IMR-90 (cell line): ENCODE measurements at regions not wholly inside any gene's neighbourhood (a gene's known extent, or its start where the extent isn't known, plus 50 kb on each side); places are given as distances from the start of the nearest gene placed in this dataset.
A peak's percentile ranks its signal among the peaks of the same experiment; 100 is the strongest.

Source experiments
- ATAC-seq: fragments of 200-7000 bp; cut with Tn5 transposase; 2 replicates; pipeline ENCODE4 v1.9.1; 2020; ENCODE audit warnings: low read depth, mild to moderate bottlenecking, moderate library complexity
- BruUV-seq: library from RNA; stranded (reverse); fragments of 400-500 nt; replicated peaks from 2 replicates; lab custom pipeline; 2021; lab: Mats Ljungman, UMichigan
- CTCF ChIA-PET: fragments of 300-600 bp; formaldehyde crosslinking; extraction: SDS; loops from one replicate; lab custom pipeline; 2021; ENCODE audit warnings: antibody characterized with exemption; lab: Yijun Ruan, JAX
- POLR2A ChIA-PET: fragments of 300-600 bp; sonication (Branson Sonifier 250); formaldehyde crosslinking; loops from one replicate; lab custom pipeline; 2022; ENCODE audit warnings: antibody characterized with exemption; ENCODE audit not compliant: unreplicated experiment; lab: Charles Lee
- DNase-seq: peaks from one replicate; pipeline ENCODE4 v3.0.0; 2013
- H2AFZ ChIP-seq: replicated peaks from 2 replicates; pipeline ENCODE3; 2013; ENCODE audit warnings: low read length, mild to moderate bottlenecking; ENCODE audit not compliant: poor library complexity
- H2AK5ac ChIP-seq: 2 replicates; pipeline ENCODE4 v1.6.1; 2013; ENCODE audit warnings: low read depth, low read length, inconsistent platforms
- H2AK9ac ChIP-seq: replicated peaks from 2 replicates; pipeline ENCODE3; 2013; ENCODE audit warnings: mild to moderate bottlenecking, low read depth, low read length, moderate library complexity; ENCODE audit not compliant: poor library complexity
- H2BK120ac ChIP-seq: 2 replicates; pipeline ENCODE4 v1.6.1; 2013; ENCODE audit warnings: low read depth, low read length, inconsistent platforms
- H2BK15ac ChIP-seq: 3 replicates; pipeline ENCODE4 v1.6.1; 2013; ENCODE audit warnings: low read depth, low read length, inconsistent platforms
- H2BK20ac ChIP-seq: 2 replicates; pipeline ENCODE4 v1.6.1; 2013; ENCODE audit warnings: low read depth, mild to moderate bottlenecking, inconsistent platforms, low read length, moderate library complexity
- H2BK5ac ChIP-seq: 2 replicates; pipeline ENCODE4 v1.6.1; 2013; ENCODE audit warnings: mild to moderate bottlenecking, low read depth, low read length, inconsistent platforms; ENCODE audit not compliant: poor library complexity, severe bottlenecking
- H3K14ac ChIP-seq: replicated peaks from 2 replicates; pipeline ENCODE4 v1.6.1; 2013; ENCODE audit warnings: low read depth, low read length, inconsistent platforms
- H3K18ac ChIP-seq: 2 replicates; pipeline ENCODE4 v1.6.1; 2013; ENCODE audit warnings: low read depth, low read length, control low read depth
- H3K23ac ChIP-seq: 2 replicates; pipeline ENCODE4 v1.6.1; 2013; ENCODE audit warnings: low read depth, low read length, inconsistent platforms
- H3K27ac ChIP-seq: 2 replicates; pipeline ENCODE4 v1.5.1; 2013; ENCODE audit warnings: mild to moderate bottlenecking, control low read depth, low read length; ENCODE audit not compliant: insufficient read depth
- H3K27me3 ChIP-seq: 2 replicates; pipeline ENCODE4 v1.6.1; 2013; ENCODE audit warnings: low read length; ENCODE audit not compliant: control insufficient read depth, insufficient read depth
- H3K36me3 ChIP-seq: 2 replicates; pipeline ENCODE4 v1.6.1; 2013; ENCODE audit warnings: low read length, mixed read lengths; ENCODE audit not compliant: control insufficient read depth, insufficient read depth
- H3K4ac ChIP-seq: 2 replicates; pipeline ENCODE4 v1.6.1; 2013; ENCODE audit warnings: low read depth, low read length, inconsistent platforms
- H3K4me1 ChIP-seq: 2 replicates; pipeline ENCODE4 v1.6.1; 2013; ENCODE audit warnings: low read length, mixed read lengths; ENCODE audit not compliant: control insufficient read depth, insufficient read depth
- H3K4me2 ChIP-seq: 2 replicates; pipeline ENCODE4 v1.6.1; 2013; ENCODE audit warnings: low read depth, mild to moderate bottlenecking, control low read depth, low read length, moderate library complexity
- H3K4me3 ChIP-seq: 2 replicates; pipeline ENCODE4 v1.5.1; 2013; ENCODE audit warnings: low read depth, mild to moderate bottlenecking, control low read depth, low read length, moderate library complexity; ENCODE audit not compliant: insufficient read depth
- H3K56ac ChIP-seq: 2 replicates; pipeline ENCODE4 v1.6.1; 2013; ENCODE audit warnings: low read length, inconsistent platforms; ENCODE audit not compliant: insufficient read depth; ENCODE audit errors: extremely low read depth
- H3K79me1 ChIP-seq, 2 experiments: 2 replicates each; pipeline ENCODE4 v1.6.1; 2013; ENCODE audit warnings: low read length in 2 of 2, inconsistent platforms in 1 of 2, low read depth in 1 of 2
- H3K9ac ChIP-seq: 2 replicates; pipeline ENCODE4 v1.6.1; 2013; ENCODE audit warnings: low read depth, low read length, control low read depth
- H3K9me1 ChIP-seq: 2 replicates; pipeline ENCODE4 v1.6.1; 2013; ENCODE audit warnings: low read length, inconsistent platforms; ENCODE audit not compliant: insufficient read depth
- H3K9me3 ChIP-seq: 2 replicates; pipeline ENCODE4 v1.6.1; 2013; ENCODE audit warnings: low read length; ENCODE audit not compliant: control insufficient read depth, insufficient read depth
- H4K20me1 ChIP-seq: 2 replicates; pipeline ENCODE4 v1.6.1; 2013; ENCODE audit warnings: low read length, inconsistent platforms; ENCODE audit not compliant: insufficient read depth
- H4K5ac ChIP-seq: 2 replicates; pipeline ENCODE4 v1.6.1; 2013; ENCODE audit warnings: mild to moderate bottlenecking, low read depth, low read length, control low read depth
- H4K8ac ChIP-seq, 2 experiments: 2 replicates each; pipeline ENCODE4 v1.6.1; 2013; ENCODE audit warnings: low read depth in 2 of 2, low read length in 2 of 2, control low read depth in 1 of 2, inconsistent platforms in 1 of 2
- H4K91ac ChIP-seq: 2 replicates; pipeline ENCODE4 v1.6.1; 2013; ENCODE audit warnings: low read depth, low read length, inconsistent platforms; ENCODE audit not compliant: insufficient read depth
- CEBPB ChIP-seq: IDR thresholded peaks from 2 replicates; pipeline ENCODE4 v1.6.1; 2012; ENCODE audit warnings: low read depth, low read length, improper control_type of control experiment
- FOS ChIP-seq: fragments of 150-350 bp; IDR thresholded peaks from 2 replicates; pipeline ENCODE4 v1.6.1; 2016; ENCODE audit warnings: low read depth, low read length
- RFX5 ChIP-seq: IDR thresholded peaks from 2 replicates; pipeline ENCODE4 v1.8.0; 2012; ENCODE audit warnings: low read depth, mild to moderate bottlenecking, low read length, moderate library complexity
- WGBS, 2 experiments: methylation state at CpG; one replicate each; pipeline versions ENCODE4 v1.1.5 to v1.1.7; 2013; ENCODE audit warnings: missing lambda C conversion rate in 2 of 2; ENCODE audit not compliant: insufficient read length in 1 of 2; ENCODE audit errors: extremely low coverage in 2 of 2; 5-methylcytosine and 5-hydroxymethylcytosine counted together
- dilution Hi-C: fragments of 300-500 bp; cut with HindIII; formaldehyde crosslinking; loops from one replicate; pipeline ENCODE4 v1.14.3; 2018; ENCODE audit warnings: low sequenced_read_pairs; ENCODE audit not compliant: unreplicated experiment
- in situ Hi-C: fragments of 300-500 bp; cut with MboI; formaldehyde crosslinking; loops from 3 replicates; pipeline ENCODE4 v1.14.3; 2019; ENCODE audit warnings: low sequenced_read_pairs, inconsistent platforms, mixed read lengths
- intact Hi-C: fragments of 100-400 bp; cut with micrococcal nuclease; formaldehyde crosslinking; loops from 2 replicates; pipeline ENCODE4 v1.10.0; 2022

DNA sequence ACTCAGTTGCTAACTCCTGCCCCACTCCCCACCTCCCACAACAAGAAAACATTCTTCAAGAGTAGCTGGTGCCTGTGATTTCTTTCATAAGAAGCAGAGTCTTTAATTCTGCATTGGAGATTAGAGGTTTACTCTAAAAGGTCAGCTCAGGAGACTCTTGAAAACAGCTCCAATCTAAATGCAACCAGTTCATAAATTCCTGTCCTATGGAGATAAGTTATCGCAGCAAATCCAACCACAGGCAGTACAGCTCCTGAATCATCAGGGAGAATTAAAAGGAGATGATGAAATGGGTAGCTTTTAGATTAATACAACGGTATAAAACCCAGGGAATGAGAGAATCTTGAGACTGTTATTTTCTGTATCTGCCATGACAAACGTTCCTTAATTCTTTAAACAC lies 130.7 kb downstream of the SOCS6 start:
- Histone ChIP-seq H3K4me3 (no peak overlapping the region), H2BK5ac (peak overlapping the region; percentile 91), H3K79me1 (peaks cover 0 to 6% of the 10 kb centered on the region in 2 experiments; a peak in 2 of 4 replicates), H4K5ac (peak overlapping the region; percentile 6; the same call in 1 of the 2 replicates), H2BK20ac (peak overlapping the region; percentile 79; the same call in 1 of the 2 replicates), H3K9ac (no peak overlapping the region), H3K56ac (0 out of 2 replicates have a peak overlapping the region, but pooled peaks have one; percentile 35), H3K27ac (peak overlapping the region; percentile 84; the same call in 1 of the 2 replicates), H3K14ac (peak overlapping the region; percentile 72), H3K36me3 (no peaks in the 10 kb centered on the region), H3K4me2 (peak overlapping the region; percentile 76), H4K91ac (peak overlapping the region; percentile 85), H3K23ac (peak overlapping the region; percentile 64), H4K20me1 (no peaks in the 10 kb centered on the region), H2BK15ac (peak overlapping the region; percentile 89; the same call in 2 of the 3 replicates), H2AFZ (no peak overlapping the region), H3K4ac (peak overlapping the region; percentile 87), H2AK9ac (no peak overlapping the region), H3K9me1 (peaks cover 16% of the 10 kb centered on the region), H3K18ac (peak overlapping the region; percentile 82), H2BK120ac (peak overlapping the region; percentile 89), H2AK5ac (0 out of 2 replicates have a peak overlapping the region, but pooled peaks have one; percentile 84), H3K27me3 (no peaks in the 10 kb centered on the region), H3K4me1 (peaks cover 17% of the 10 kb centered on the region), H3K9me3 (no peaks in the 10 kb centered on the region), H4K8ac (peak overlapping the region; percentile 13 to 85)
- dilution Hi-C loops, result no loop called here
- ChIA-PET CTCF (interaction anchor here (0.5 to 0.6 kb wide), 2 partner anchors 14 to 132 kb away, joined by 3 to 5 read pairs; no protein-coding TSS in a partner anchor), POLR2A (no interaction called here)
- DNase-seq (peak; percentile 77), ATAC-seq (peak; percentile 35)
- no TSS peak for BruUV-seq
- intact Hi-C loops, result no loop called here
- TF ChIP-seq RFX5, result no peak
- TF ChIP-seq FOS, result 0 out of 2 replicates have a peak, but pooled peaks have one; percentile 51
- peak; percentile 81 for TF ChIP-seq CEBPB
- in situ Hi-C loops, result no loop called here
- no CpG with 5 or more reads among the region's 3 CpGs for WGBS, 2 experiments
